HG03565 (cell line): ENCODE measurements at regions not wholly inside any gene's neighbourhood (a gene's known extent, or its start where the extent isn't known, plus 50 kb on each side); places are given as distances from the start of the nearest gene placed in this dataset.
"Not testable (repeated sequence)": the region's sequence is repeated elsewhere in the genome, so short reads cannot be mapped to it uniquely, and the experiment has no call there.

ENCODE experiments used
- ATAC-seq: cut with Tn5 transposase; IDR thresholded peaks from one replicate; pipeline ENCODE4 v1.9.1; 2021; ENCODE audit warnings: mild to moderate bottlenecking, moderate library complexity; ENCODE audit not compliant: unreplicated experiment

GRCh38 chr13:91052876-91053275 is 294.6 kb upstream of the MIR17HG start:
- ATAC-seq: no peak

GRCh38 chr13:91053318-91054065 is 294.0 kb upstream of the MIR17HG start:
- no peak for ATAC-seq

GRCh38 chr13:91054902-91055301 is 292.6 kb upstream of the MIR17HG start:
- no peak for ATAC-seq

GRCh38 chr13:91056746-91057145 is 290.7 kb upstream of the MIR17HG start:
- ATAC-seq: peak; percentile 88

- not testable (repeated sequence) for ATAC-seq
Observed at GRCh38 chr13:91057507-91057906, 290.0 kb upstream of the MIR17HG start.

- no peak for ATAC-seq
Observed at GRCh38 chr13:91058066-91058465, 289.4 kb upstream of the MIR17HG start.

GRCh38 chr13:91058919-91059318 is 288.6 kb upstream of the MIR17HG start:
- ATAC-seq: no peak

- no peak for ATAC-seq
Observed at GRCh38 chr13:91066745-91067144, 280.7 kb upstream of the MIR17HG start.

GRCh38 chr13:91072486-91072885 is 275.0 kb upstream of the MIR17HG start:
- ATAC-seq: no peak

- ATAC-seq: no peak
Observed at GRCh38 chr13:91074091-91074490, 273.4 kb upstream of the MIR17HG start.

- ATAC-seq: no peak
Observed at GRCh38 chr13:91076830-91077229, 270.7 kb upstream of the MIR17HG start.

GRCh38 chr13:91078093-91078679 is 269.3 kb upstream of the MIR17HG start:
- no peak for ATAC-seq

GRCh38 chr13:91079176-91079575 is 268.3 kb upstream of the MIR17HG start:
- ATAC-seq: no peak

- ATAC-seq: no peak
Observed at GRCh38 chr13:91085127-91085526, 262.4 kb upstream of the MIR17HG start.

GRCh38 chr13:91086936-91087716 is 260.4 kb upstream of the MIR17HG start:
- no peak for ATAC-seq

- ATAC-seq: no peak
Observed at GRCh38 chr13:91097269-91097668, 250.2 kb upstream of the MIR17HG start.

- ATAC-seq: no peak
Observed at GRCh38 chr13:91099877-91100276, 247.6 kb upstream of the MIR17HG start.

GRCh38 chr13:91100944-91101343 is 246.5 kb upstream of the MIR17HG start:
- ATAC-seq: no peak

GRCh38 chr13:91101381-91101780 is 246.1 kb upstream of the MIR17HG start:
- no peak for ATAC-seq

GRCh38 chr13:91105270-91105669 is 242.2 kb upstream of the MIR17HG start:
- ATAC-seq: no peak

GRCh38 chr13:91106565-91106964 is 240.9 kb upstream of the MIR17HG start:
- no peak for ATAC-seq

- no peak for ATAC-seq
Observed at GRCh38 chr13:91108315-91108714, 239.2 kb upstream of the MIR17HG start.
